GM18858 (cell line): ENCODE measurements at regions not wholly inside any gene's neighbourhood (a gene's known extent, or its start where the extent isn't known, plus 50 kb on each side); places are given as distances from the start of the nearest gene placed in this dataset.
"Not testable (repeated sequence)": the region's sequence is repeated elsewhere in the genome, so short reads cannot be mapped to it uniquely, and the experiment has no call there.

Experiments used
- ATAC-seq: cut with Tn5 transposase; IDR thresholded peaks from one replicate; pipeline ENCODE4 v1.9.1; 2021; ENCODE audit not compliant: unreplicated experiment

- no peak for ATAC-seq
These were observed 244.5 kb upstream of the JARID2 start for GRCh38 chr6:15001326-15001910.

- ATAC-seq: no peak
These were observed 237.6 kb upstream of the JARID2 start for GRCh38 chr6:15008269-15008668.

GRCh38 chr6:15014958-15015357 is 230.9 kb upstream of the JARID2 start:
- ATAC-seq: no peak

GRCh38 chr6:15016813-15017212 is 229.1 kb upstream of the JARID2 start:
- ATAC-seq: no peak

GRCh38 chr6:15017261-15017660 is 228.6 kb upstream of the JARID2 start:
- ATAC-seq: no peak

- no peak for ATAC-seq
These were observed 228.1 kb upstream of the JARID2 start for GRCh38 chr6:15017803-15018202.

- ATAC-seq: no peak
These were observed 225.6 kb upstream of the JARID2 start for GRCh38 chr6:15020119-15020770.

- ATAC-seq: no peak
These were observed 224.8 kb upstream of the JARID2 start for GRCh38 chr6:15021074-15021473.

- ATAC-seq: not testable (repeated sequence)
These were observed 222.9 kb upstream of the JARID2 start for GRCh38 chr6:15023018-15023417.

- peak; percentile 87 for ATAC-seq
These were observed 222.4 kb upstream of the JARID2 start for GRCh38 chr6:15023448-15023847.

- no peak for ATAC-seq
These were observed 220.4 kb upstream of the JARID2 start for GRCh38 chr6:15025446-15025845.

GRCh38 chr6:15026832-15027231 is 219.0 kb upstream of the JARID2 start:
- no peak for ATAC-seq

GRCh38 chr6:15027472-15027871 is 218.4 kb upstream of the JARID2 start:
- no peak for ATAC-seq

GRCh38 chr6:15032015-15032414 is 213.9 kb upstream of the JARID2 start:
- ATAC-seq: no peak

GRCh38 chr6:15033850-15034203 is 212.0 kb upstream of the JARID2 start:
- ATAC-seq: no peak

GRCh38 chr6:15036690-15037245 is 209.1 kb upstream of the JARID2 start:
- ATAC-seq: no peak

- ATAC-seq: no peak
These were observed 208.6 kb upstream of the JARID2 start for GRCh38 chr6:15037253-15037652.

- ATAC-seq: no peak
These were observed 207.7 kb upstream of the JARID2 start for GRCh38 chr6:15038013-15038791.

- ATAC-seq: no peak
These were observed 206.7 kb upstream of the JARID2 start for GRCh38 chr6:15039136-15039535.

GRCh38 chr6:15042938-15043337 is 202.9 kb upstream of the JARID2 start:
- ATAC-seq: no peak

GRCh38 chr6:15044146-15044882 is 201.6 kb upstream of the JARID2 start:
- no peak for ATAC-seq
